Large intestine (tissue), 3 donors: ENCODE measurements at regions not wholly inside any gene's neighbourhood (a gene's known extent, or its start where the extent isn't known, plus 50 kb on each side); places are given as distances from the start of the nearest gene placed in this dataset.

Experiments
- DNase-seq, 2 donors: peaks; one replicate each; pipeline versions ENCODE4 v3.0.0 to v3.0.0-alpha.2; 2013
- H3K27ac ChIP-seq: one replicate; pipeline ENCODE4 v1.5.1; 2013; ENCODE audit warnings: low read length
- H3K27me3 ChIP-seq: 2 replicates; pipeline ENCODE4 v1.6.1; 2013; ENCODE audit warnings: low read length; ENCODE audit not compliant: control insufficient read depth, insufficient read depth
- H3K36me3 ChIP-seq: 2 replicates; pipeline ENCODE4 v1.6.1; 2013; ENCODE audit warnings: low read length; ENCODE audit not compliant: control insufficient read depth, insufficient read depth
- H3K4me1 ChIP-seq: one replicate; pipeline ENCODE4 v1.6.1; 2013; ENCODE audit warnings: low read length; ENCODE audit not compliant: control insufficient read depth, insufficient read depth
- H3K4me3 ChIP-seq: one replicate; pipeline ENCODE4 v1.5.1; 2013; ENCODE audit warnings: low read length
- H3K9me3 ChIP-seq: one replicate; pipeline ENCODE4 v1.6.1; 2013; ENCODE audit warnings: mild to moderate bottlenecking, low read depth, low read length, moderate library complexity; ENCODE audit not compliant: control insufficient read depth
- WGBS: methylation state at CpG from one replicate; pipeline ENCODE4 v1.1.5; 2013; ENCODE audit warnings: low lambda C conversion rate; ENCODE audit not compliant: insufficient coverage; 5-methylcytosine and 5-hydroxymethylcytosine counted together

GRCh38 chr5:74009502-74009901 lies 383.5 kb downstream of the ARHGEF28 start:
- DNase-seq = no peak
- no CpG with 5 or more reads among the region's 1 CpG for WGBS
- Histone ChIP-seq H3K9me3 (no peaks in the 10 kb centered on the region), H3K4me1 (no peaks in the 10 kb centered on the region), H3K27me3 (no peaks in the 10 kb centered on the region), H3K36me3 (no peaks in the 10 kb centered on the region), H3K27ac (no peak overlapping the region), H3K4me3 (no peak overlapping the region)

GRCh38 chr5:74007193-74007592 lies 381.2 kb downstream of the ARHGEF28 start:
- Histone ChIP-seq H3K27me3 (no peaks in the 10 kb centered on the region), H3K36me3 (no peaks in the 10 kb centered on the region), H3K4me3 (no peak overlapping the region), H3K27ac (no peak overlapping the region), H3K4me1 (no peaks in the 10 kb centered on the region), H3K9me3 (no peaks in the 10 kb centered on the region)
- no peak for DNase-seq
- no CpG with 5 or more reads among the region's 1 CpG for WGBS

- H3K36me3 ChIP-seq = no peaks in the 10 kb centered on the region
- WGBS = no CpG with 5 or more reads among the region's 3 CpGs
Observed at GRCh38 chr5:73999297-73999696, 373.3 kb downstream of the ARHGEF28 start.

GRCh38 chr5:73998489-73998888 lies 372.5 kb downstream of the ARHGEF28 start:
- no CpG with 5 or more reads among the region's 4 CpGs for WGBS
- no peak overlapping the region for H3K4me3 ChIP-seq
- no peaks in the 10 kb centered on the region for H3K4me1 ChIP-seq
- peak in 1 of 2 donors; percentile 8 for DNase-seq
- H3K27ac ChIP-seq = no peak overlapping the region
- no peaks in the 10 kb centered on the region for H3K27me3 ChIP-seq
- no peaks in the 10 kb centered on the region for H3K36me3 ChIP-seq
- H3K9me3 ChIP-seq = no peaks in the 10 kb centered on the region

More at GRCh38 chr5:73999297-73999696, 373.3 kb downstream of the ARHGEF28 start:
- Histone ChIP-seq H3K27me3 (no peaks in the 10 kb centered on the region), H3K9me3 (no peaks in the 10 kb centered on the region), H3K4me3 (no peak overlapping the region), H3K4me1 (no peaks in the 10 kb centered on the region), H3K27ac (no peak overlapping the region)
- DNase-seq = no peak

- Histone ChIP-seq H3K27me3 (no peaks in the 10 kb centered on the region), H3K27ac (no peak overlapping the region), H3K9me3 (no peaks in the 10 kb centered on the region), H3K4me1 (no peaks in the 10 kb centered on the region), H3K4me3 (no peak overlapping the region), H3K36me3 (no peaks in the 10 kb centered on the region)
- no peak for DNase-seq
Observed at GRCh38 chr5:73997960-73998359, 372.0 kb downstream of the ARHGEF28 start.

GRCh38 chr5:73996151-73996755 lies 370.3 kb downstream of the ARHGEF28 start:
- no peaks in the 10 kb centered on the region for H3K4me1 ChIP-seq
- H3K36me3 ChIP-seq = no peaks in the 10 kb centered on the region
- no CpG with 5 or more reads among the region's 2 CpGs for WGBS

GRCh38 chr5:73994963-73995362 lies 369.0 kb downstream of the ARHGEF28 start:
- no CpG with 5 or more reads among the region's 2 CpGs for WGBS
- Histone ChIP-seq H3K4me1 (no peaks in the 10 kb centered on the region), H3K27ac (no peak overlapping the region), H3K4me3 (no peak overlapping the region), H3K9me3 (no peaks in the 10 kb centered on the region), H3K36me3 (no peaks in the 10 kb centered on the region), H3K27me3 (no peaks in the 10 kb centered on the region)
- DNase-seq = no peak

More at GRCh38 chr5:73996151-73996755, 370.3 kb downstream of the ARHGEF28 start:
- DNase-seq = no peak
- Histone ChIP-seq H3K9me3 (no peaks in the 10 kb centered on the region), H3K4me3 (no peak overlapping the region), H3K27me3 (no peaks in the 10 kb centered on the region), H3K27ac (no peak overlapping the region)
